ENCODE measurements at regions not wholly inside any gene's neighbourhood (a gene's known extent, or its start where the extent isn't known, plus 50 kb on each side); places are given as distances from the start of the nearest gene placed in this dataset.

- peaks cover 3 to 40% (median 8%) of the 10 kb centered on the region in 5 donors for H3K27me3 Mint-ChIP-seq
- peak overlapping the region in 1 of 10 donors; percentile 0 for H3K27ac Mint-ChIP-seq
- POLR2A ChIA-PET = no interaction called here
Observed at GRCh38 chr12:13692332-13692731, 289.1 kb downstream of the GRIN2B start.

GRCh38 chr12:13691598-13691997, 289.8 kb downstream of the GRIN2B start:
- Mint-ChIP-seq H3K4me3 (no peak overlapping the region), H3K4me1 (no peaks in the 10 kb centered on the region), H3K36me3 (no peaks in the 10 kb centered on the region), H3K27ac (no peak overlapping the region), H3K27me3 (peaks cover 3 to 35% (median 8%) of the 10 kb centered on the region in 5 donors), H3K9me3 (peaks cover 0 to 14% (median 0%) of the 10 kb centered on the region in 9 donors)
- POLR2A ChIA-PET = no interaction called here
- DNase-seq = no peak
- no peak for ATAC-seq

More at GRCh38 chr12:13692332-13692731, 289.1 kb downstream of the GRIN2B start:
- Mint-ChIP-seq H3K36me3 (no peaks in the 10 kb centered on the region), H3K4me3 (no peak overlapping the region), H3K4me1 (no peaks in the 10 kb centered on the region), H3K9me3 (peaks cover 0 to 14% (median 0%) of the 10 kb centered on the region in 9 donors)
- ATAC-seq (no peak), DNase-seq (no peak)

DNA sequence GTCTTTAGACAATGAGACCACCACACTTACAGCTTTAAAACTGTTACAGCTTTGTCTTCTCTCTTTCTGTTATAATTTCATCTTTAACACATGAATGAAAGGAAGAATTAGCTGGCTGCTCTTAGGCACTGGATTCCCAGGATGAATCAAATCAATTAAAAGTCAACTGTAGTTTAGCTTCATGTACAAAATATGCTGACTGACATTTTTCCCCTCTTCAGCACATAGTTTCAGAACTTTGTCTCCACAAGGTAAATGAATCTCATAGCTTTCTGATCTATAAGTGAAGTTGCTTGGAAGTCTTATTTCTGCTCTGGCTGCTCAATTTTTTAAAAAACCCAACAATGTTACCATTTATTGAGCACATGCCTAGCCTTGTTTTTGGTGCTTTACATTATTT, 293.8 kb downstream of the GRIN2B start:
- Mint-ChIP-seq H3K27ac (no peak overlapping the region), H3K9me3 (peaks cover 0 to 14% (median 0%) of the 10 kb centered on the region in 9 donors), H3K36me3 (no peaks in the 10 kb centered on the region), H3K4me3 (no peak overlapping the region), H3K27me3 (peaks cover 3 to 29% (median 7%) of the 10 kb centered on the region in 5 donors), H3K4me1 (no peaks in the 10 kb centered on the region)
- no peak for DNase-seq
- POLR2A ChIA-PET = no interaction called here
- ATAC-seq = no peak

DNA sequence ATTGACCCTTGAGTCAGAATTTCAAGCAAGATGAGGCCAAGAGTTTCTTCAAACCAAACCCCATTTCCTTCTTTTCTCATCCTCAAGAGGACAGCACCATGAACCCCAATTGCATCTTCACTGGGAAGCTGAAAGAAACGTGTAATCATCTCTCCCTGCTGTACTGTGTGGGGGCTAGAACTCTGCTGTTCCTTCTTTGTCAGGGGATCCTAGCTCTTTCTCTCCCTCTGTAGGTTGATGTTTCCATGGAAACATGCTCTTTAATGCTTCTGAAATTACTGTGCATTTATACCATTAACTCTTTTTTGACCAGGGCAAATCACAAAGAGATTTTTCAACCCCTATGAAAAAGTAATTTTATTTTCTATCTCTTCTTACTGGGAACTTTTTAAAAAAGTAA, 295.1 kb downstream of the GRIN2B start:
- H3K36me3 Mint-ChIP-seq = no peaks in the 10 kb centered on the region
- H3K4me1 Mint-ChIP-seq = no peaks in the 10 kb centered on the region
- DNase-seq = no peak
- peaks cover 0 to 14% (median 0%) of the 10 kb centered on the region in 9 donors for H3K9me3 Mint-ChIP-seq
- H3K4me3 Mint-ChIP-seq = no peak overlapping the region
- POLR2A ChIA-PET = no interaction called here
- peaks cover 0 to 21% (median 7%) of the 10 kb centered on the region in 5 donors for H3K27me3 Mint-ChIP-seq
- ATAC-seq = no peak
- no peak overlapping the region for H3K27ac Mint-ChIP-seq

- Mint-ChIP-seq H3K4me1 (no peaks in the 10 kb centered on the region), H3K4me3 (no peak overlapping the region)
Observed at GRCh38 chr12:13680916-13681315, 300.5 kb downstream of the GRIN2B start.

GRCh38 chr12:13676880-13677279, 304.5 kb downstream of the GRIN2B start:
- ATAC-seq (no peak), DNase-seq (no peak)
- POLR2A ChIA-PET = no interaction called here
- no peaks in the 10 kb centered on the region for H3K36me3 Mint-ChIP-seq
- peaks cover 1 to 15% (median 9%) of the 10 kb centered on the region in 5 donors for H3K27me3 Mint-ChIP-seq
- H3K4me3 Mint-ChIP-seq = no peak overlapping the region
- peaks cover 0 to 2% (median 0%) of the 10 kb centered on the region in 9 donors for H3K9me3 Mint-ChIP-seq
- no peaks in the 10 kb centered on the region for H3K4me1 Mint-ChIP-seq
- no peak overlapping the region for H3K27ac Mint-ChIP-seq

More at GRCh38 chr12:13680916-13681315, 300.5 kb downstream of the GRIN2B start:
- ATAC-seq = no peak
- DNase-seq = no peak
- H3K36me3 Mint-ChIP-seq = no peaks in the 10 kb centered on the region
- peaks cover 0 to 2% (median 0%) of the 10 kb centered on the region in 9 donors for H3K9me3 Mint-ChIP-seq
- POLR2A ChIA-PET = no interaction called here
- no peak overlapping the region for H3K27ac Mint-ChIP-seq
- peaks cover 0 to 8% (median 5%) of the 10 kb centered on the region in 5 donors for H3K27me3 Mint-ChIP-seq

DNA sequence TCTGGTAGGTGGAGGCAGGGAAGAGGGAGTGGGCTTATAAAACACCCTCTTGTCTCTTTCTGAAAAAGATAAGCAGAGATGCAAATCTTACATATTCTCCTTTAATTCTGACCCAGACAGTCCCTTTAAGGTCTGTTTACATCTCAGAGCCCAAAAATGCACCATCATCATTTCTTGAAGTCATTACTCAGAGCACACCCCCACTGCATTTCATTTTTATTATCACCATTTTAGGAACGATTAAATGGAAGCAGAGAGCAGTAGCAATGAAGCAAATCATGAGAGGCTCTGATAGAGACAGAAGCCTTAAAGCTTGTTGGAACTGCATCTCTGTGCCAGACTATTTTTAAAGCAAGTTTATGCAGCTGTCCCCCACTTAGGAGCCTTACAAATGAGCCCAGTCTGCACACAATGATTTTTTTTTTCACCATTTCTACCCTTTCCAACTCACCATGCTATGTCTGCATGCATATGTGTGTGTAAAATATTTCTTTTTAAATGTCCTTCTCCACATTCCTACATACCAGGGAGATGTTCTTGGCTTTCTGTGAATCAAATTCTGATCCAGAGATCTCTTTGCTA, 311.0 kb downstream of the GRIN2B start:
- H3K4me1 Mint-ChIP-seq = no peaks in the 10 kb centered on the region
- peaks cover 2 to 59% (median 18%) of the 10 kb centered on the region in 5 donors for H3K27me3 Mint-ChIP-seq
- POLR2A ChIA-PET = no interaction called here
- no peaks in the 10 kb centered on the region for H3K36me3 Mint-ChIP-seq
- ATAC-seq (no peak), DNase-seq (no peak)
- no peak overlapping the region for H3K27ac Mint-ChIP-seq
- H3K4me3 Mint-ChIP-seq = no peak overlapping the region
- H3K9me3 Mint-ChIP-seq = no peaks in the 10 kb centered on the region

- H3K9me3 Mint-ChIP-seq = no peaks in the 10 kb centered on the region
- no peak overlapping the region for H3K4me3 Mint-ChIP-seq
- ATAC-seq (no peak), DNase-seq (no peak)
- H3K4me1 Mint-ChIP-seq = no peaks in the 10 kb centered on the region
- H3K27me3 Mint-ChIP-seq = peaks cover 5 to 65% (median 18%) of the 10 kb centered on the region in 5 donors
- POLR2A ChIA-PET = no interaction called here
- no peaks in the 10 kb centered on the region for H3K36me3 Mint-ChIP-seq
- no peak overlapping the region for H3K27ac Mint-ChIP-seq
Observed at GRCh38 chr12:13668880-13669279, 312.5 kb downstream of the GRIN2B start.

GRCh38 chr12:13666806-13667205, 314.6 kb downstream of the GRIN2B start:
- H3K9me3 Mint-ChIP-seq = no peaks in the 10 kb centered on the region
- no peak overlapping the region for H3K4me3 Mint-ChIP-seq
- H3K4me1 Mint-ChIP-seq = no peaks in the 10 kb centered on the region
- ATAC-seq (no peak), DNase-seq (no peak)
- POLR2A ChIA-PET = no interaction called here
- H3K27ac Mint-ChIP-seq = no peak overlapping the region
- H3K27me3 Mint-ChIP-seq = peaks cover 5 to 56% (median 12%) of the 10 kb centered on the region in 5 donors
- H3K36me3 Mint-ChIP-seq = no peaks in the 10 kb centered on the region

GRCh38 chr12:13661005-13661887, 320.2 kb downstream of the GRIN2B start:
- peak in 2 of 10 donors; percentile 5 to 8 for DNase-seq

GRCh38 chr12:13654456-13654855, 326.9 kb downstream of the GRIN2B start:
- no peak for ATAC-seq
- Mint-ChIP-seq H3K9me3 (no peaks in the 10 kb centered on the region), H3K27ac (no peak overlapping the region), H3K4me3 (no peak overlapping the region), H3K4me1 (no peaks in the 10 kb centered on the region), H3K36me3 (no peaks in the 10 kb centered on the region), H3K27me3 (peaks cover 5 to 26% (median 16%) of the 10 kb centered on the region in 5 donors)
- DNase-seq = no peak
- POLR2A ChIA-PET = no interaction called here

More at GRCh38 chr12:13661005-13661887, 320.2 kb downstream of the GRIN2B start:
- peaks cover 0 to 2% (median 0%) of the 10 kb centered on the region in 4 donors for H3K4me1 Mint-ChIP-seq
- H3K4me3 Mint-ChIP-seq = no peak overlapping the region
- H3K27ac Mint-ChIP-seq = no peak overlapping the region
- no peaks in the 10 kb centered on the region for H3K36me3 Mint-ChIP-seq
- POLR2A ChIA-PET = no interaction called here
- H3K27me3 Mint-ChIP-seq = peaks cover 5 to 25% (median 10%) of the 10 kb centered on the region in 5 donors
- no peaks in the 10 kb centered on the region for H3K9me3 Mint-ChIP-seq
- no peak for ATAC-seq

- Mint-ChIP-seq H3K9me3 (no peaks in the 10 kb centered on the region), H3K4me3 (no peak overlapping the region), H3K27me3 (peaks cover 6 to 20% (median 9%) of the 10 kb centered on the region in 5 donors), H3K36me3 (no peaks in the 10 kb centered on the region), H3K27ac (no peak overlapping the region), H3K4me1 (no peaks in the 10 kb centered on the region)
- POLR2A ChIA-PET = no interaction called here
- DNase-seq (no peak), ATAC-seq (no peak)
Observed at GRCh38 chr12:13652105-13652504, 329.3 kb downstream of the GRIN2B start.

GRCh38 chr12:13635709-13636108, 345.7 kb downstream of the GRIN2B start:
- POLR2A ChIA-PET = no interaction called here
- H3K36me3 Mint-ChIP-seq = no peaks in the 10 kb centered on the region
- peaks cover 0 to 8% (median 0%) of the 10 kb centered on the region in 9 donors for H3K9me3 Mint-ChIP-seq
- DNase-seq (no peak), ATAC-seq (no peak)
- no peaks in the 10 kb centered on the region for H3K4me1 Mint-ChIP-seq
- H3K4me3 Mint-ChIP-seq = no peak overlapping the region
- no peak overlapping the region for H3K27ac Mint-ChIP-seq
- peaks cover 0 to 27% (median 9%) of the 10 kb centered on the region in 5 donors for H3K27me3 Mint-ChIP-seq
